NCI-H2171 (cell line): ENCODE measurements at regions not wholly inside any gene's neighbourhood (a gene's known extent, or its start where the extent isn't known, plus 50 kb on each side); places are given as distances from the start of the nearest gene placed in this dataset.

Source experiments
- DNase-seq: peaks from one replicate; lab custom pipeline; 2025; lab: John Stamatoyannopoulos, UW

DNA sequence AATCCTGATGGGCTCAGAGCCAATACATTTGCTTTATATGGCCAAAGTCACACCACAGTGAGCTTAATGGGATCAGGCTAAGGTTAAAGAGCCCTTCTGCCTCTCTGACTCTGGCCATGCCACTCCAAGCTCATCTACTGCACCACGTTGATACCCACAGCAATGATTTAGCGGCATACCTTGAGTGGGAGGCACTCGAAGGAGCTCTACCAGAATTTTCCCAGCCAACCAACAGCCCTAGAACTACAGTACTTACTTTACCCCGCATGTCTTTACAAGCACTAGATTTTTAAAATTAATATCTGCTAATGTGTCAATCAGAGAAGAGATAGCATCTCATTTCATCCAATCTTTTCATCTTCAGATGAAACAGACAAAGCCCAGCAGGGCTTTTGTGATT, 300.5 kb downstream of the GRIN2B start:
- DNase-seq, result no peak

DNA sequence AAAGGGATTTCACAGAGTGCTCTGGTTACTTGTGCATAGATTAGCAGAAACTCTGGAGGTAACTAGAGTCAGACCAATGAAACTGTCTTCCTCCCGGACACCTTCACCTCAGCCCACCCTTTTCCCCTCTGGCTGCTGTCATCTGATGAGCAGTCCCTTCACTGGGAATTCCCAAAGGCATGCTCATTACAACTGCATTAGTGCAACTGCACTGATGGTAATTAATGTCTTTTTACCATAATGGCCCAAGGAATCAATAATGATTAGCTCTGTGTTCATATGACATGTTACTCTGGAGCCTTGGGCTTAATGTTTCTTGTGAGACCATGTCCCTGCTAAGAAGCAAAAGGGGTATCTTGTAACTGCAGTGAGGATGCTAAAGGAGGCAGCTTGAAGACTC, 304.5 kb downstream of the GRIN2B start:
- DNase-seq, result no peak

DNA sequence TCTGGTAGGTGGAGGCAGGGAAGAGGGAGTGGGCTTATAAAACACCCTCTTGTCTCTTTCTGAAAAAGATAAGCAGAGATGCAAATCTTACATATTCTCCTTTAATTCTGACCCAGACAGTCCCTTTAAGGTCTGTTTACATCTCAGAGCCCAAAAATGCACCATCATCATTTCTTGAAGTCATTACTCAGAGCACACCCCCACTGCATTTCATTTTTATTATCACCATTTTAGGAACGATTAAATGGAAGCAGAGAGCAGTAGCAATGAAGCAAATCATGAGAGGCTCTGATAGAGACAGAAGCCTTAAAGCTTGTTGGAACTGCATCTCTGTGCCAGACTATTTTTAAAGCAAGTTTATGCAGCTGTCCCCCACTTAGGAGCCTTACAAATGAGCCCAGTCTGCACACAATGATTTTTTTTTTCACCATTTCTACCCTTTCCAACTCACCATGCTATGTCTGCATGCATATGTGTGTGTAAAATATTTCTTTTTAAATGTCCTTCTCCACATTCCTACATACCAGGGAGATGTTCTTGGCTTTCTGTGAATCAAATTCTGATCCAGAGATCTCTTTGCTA, 311.0 kb downstream of the GRIN2B start:
- no peak for DNase-seq

DNA sequence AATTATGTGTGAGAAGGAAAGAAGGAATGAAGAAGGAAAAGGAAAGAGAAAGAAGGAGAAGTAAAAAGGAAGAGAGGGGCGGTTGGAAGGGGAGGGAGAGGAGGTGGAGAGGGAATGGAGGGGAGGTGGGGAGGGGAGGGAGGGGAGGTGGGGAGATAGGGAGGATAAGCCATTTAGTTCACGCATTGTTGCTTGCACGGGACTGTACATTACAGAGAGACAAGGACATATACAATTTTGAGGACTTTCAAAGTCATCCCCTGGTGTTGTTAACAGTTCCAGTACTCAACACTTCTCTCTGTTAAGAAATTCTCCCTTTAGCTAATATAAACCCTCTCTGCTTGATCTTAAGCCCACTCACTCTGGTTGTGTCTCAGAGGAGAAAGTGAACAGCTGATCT, 312.5 kb downstream of the GRIN2B start:
- DNase-seq, result no peak

DNA sequence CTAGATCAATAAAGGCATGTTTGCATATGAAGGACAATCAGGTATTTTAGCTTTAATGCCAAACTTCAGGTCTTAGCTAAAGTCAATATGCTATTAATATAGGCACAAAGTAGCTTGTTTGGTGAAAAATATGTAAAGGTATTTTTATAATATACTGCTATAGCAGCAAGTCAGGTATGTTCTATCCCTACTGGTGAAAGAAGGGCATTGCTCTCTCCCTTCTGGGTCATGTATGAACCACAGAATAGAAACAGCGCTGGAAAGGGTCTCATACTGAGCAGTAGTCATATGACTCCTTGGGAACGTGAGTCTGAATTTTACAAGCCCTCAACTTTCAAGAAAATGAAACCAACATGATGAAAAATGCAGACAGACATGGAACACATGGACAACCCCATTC, 314.6 kb downstream of the GRIN2B start:
- no peak for DNase-seq

DNA sequence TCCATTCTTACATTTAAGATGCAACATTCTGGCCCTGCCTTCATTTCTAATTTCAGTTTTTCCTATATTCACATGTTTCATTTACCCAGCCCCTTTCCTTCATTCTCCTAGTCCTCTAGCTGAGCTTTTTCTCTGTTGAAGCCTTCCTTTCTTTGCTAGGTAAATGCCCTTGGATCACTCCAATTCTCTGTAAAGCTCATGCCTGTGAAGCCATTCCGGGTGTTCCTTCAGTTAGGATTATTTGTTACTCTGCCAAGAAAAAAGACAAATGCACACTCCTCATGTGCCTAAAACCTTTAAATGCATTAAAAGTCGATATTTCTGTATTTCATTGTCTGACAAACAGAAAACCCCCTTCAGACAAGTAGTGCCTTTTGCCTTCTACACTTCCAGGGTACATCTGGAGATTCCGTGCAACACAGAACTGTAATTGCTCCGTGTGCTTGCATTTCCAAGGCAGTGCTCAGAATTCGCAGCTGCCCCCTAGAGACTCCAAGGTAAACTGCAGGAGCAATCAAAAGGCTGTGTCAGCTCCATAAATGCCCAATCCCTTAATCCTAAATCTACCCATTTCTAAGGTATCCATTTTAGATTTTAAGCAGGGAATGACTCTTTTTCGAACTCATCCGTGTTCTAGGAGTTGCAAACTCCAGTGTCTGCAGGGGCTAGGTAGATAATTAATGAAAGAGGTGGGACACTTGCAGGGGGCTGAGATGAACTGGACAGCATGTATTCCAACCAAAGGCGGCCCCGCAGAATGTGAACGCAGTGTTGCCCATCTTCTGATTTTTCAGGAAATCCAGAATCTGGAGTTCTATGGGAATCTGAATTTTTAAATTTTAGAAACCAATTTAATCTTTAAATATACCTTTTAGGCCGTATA, 320.2 kb downstream of the GRIN2B start:
- DNase-seq, result no peak

DNA sequence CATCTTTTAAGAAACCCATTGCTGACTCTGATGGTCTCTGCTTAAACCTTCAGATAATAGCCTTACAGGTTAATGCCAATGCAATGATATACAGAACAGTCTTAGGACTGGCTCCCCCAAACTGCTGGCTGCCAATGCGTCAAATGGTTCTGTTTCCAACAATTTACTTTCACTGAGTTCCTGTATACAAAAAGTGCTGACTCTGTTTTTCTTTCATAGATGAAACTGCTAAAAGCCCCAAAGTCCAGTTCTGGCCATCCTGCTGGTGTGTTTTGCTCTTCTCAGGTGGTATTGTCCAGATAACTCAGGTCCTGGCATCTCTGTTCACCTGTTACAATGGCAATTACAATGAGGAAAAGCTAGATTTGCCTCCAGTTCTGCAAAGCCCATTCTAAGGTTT, 326.9 kb downstream of the GRIN2B start:
- DNase-seq, result no peak

DNA sequence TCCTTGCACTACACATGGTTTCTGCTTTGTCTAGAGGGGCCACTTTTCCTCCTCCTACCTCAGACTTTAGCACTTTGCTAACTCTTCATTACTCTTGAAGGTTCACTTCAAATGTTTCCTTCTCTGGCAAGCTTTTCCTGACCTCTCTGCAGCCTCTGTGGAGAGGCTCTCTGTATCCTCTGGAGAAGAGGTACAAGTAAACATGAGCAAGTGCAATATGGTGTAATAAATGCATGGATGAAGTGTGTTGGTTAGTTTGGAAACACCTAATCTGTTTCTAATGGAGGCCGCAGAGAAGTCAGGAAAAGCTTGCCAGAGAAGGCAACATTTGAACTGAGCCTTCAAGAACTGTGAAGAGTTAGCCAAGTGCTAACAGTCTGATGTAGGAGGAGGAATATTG, 329.3 kb downstream of the GRIN2B start:
- DNase-seq, result no peak

DNA sequence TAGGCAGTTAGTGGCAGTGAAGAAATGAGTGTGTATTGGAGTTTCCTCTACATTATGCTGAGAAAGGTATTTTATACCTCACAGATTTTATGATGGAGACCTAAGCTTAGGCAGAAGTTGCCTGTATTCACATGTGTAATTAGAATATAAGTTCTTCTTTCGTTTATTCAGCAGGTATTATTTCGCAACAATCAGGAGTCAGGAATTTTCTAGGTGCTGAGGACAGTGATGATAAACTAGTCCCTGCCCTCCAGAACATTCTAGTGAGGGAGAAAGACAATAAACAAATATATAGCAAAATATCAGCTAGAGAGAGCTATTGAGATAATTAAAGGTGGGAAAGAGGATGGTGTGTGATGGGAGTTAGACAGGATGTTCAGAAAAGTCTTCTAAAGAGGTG, 345.7 kb downstream of the GRIN2B start:
- no peak for DNase-seq

DNA sequence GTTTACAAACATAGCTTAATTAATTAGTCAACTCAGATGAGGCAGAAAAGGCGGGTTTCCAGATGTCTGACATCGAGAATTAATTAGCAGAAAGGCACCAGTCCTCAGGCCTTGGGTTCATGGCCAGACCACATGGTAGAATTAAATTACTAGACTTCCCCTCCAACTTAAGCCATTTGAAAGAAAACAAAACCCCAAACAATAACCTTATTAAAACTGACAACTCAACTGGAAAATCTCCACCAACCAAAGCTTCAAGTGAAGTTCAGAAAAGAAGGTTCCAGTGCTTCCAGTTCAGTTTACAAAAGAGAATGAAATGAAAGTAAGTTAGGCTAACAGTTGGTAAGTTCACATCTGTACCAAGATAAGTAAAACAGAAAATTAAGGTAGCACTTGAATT, 349.5 kb downstream of the GRIN2B start:
- no peak for DNase-seq

DNA sequence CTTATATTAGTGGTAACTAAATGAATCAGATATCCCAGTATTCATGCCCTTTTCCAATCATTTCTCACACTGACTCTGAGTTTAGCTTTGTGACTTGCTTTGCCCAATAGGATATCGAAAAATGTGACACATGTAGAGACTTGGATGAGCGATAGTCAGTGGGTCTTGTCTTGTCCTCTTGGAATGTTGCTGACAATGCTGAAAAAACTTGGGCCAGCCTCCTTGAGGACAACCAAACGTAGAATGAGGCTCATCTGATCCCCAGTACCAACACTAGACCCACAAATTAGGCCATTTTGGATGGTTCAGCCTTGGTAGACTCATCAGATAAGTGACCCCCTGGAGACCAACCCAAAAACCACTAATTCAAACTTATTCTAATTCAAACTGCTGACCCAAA, 351.0 kb downstream of the GRIN2B start:
- no peak for DNase-seq

DNA sequence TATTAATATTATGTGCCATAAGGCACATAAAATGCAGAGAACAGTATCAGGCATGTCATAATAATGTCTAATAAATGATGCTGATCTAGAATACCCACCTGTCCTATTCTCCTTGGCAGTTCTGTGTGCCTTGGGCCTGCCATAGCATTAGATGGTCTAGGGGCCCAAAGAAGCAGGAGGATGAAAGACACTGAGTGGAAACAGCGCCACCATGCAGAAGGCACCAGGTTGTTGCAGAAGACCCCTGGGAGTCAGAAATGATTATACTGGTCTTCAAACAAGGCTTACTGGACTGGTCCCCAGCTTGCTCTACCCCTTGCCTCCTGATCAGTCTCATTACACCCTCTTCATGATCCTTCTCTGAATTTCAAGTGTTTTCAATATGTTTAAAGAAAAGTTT, 353.3 kb downstream of the GRIN2B start:
- no peak for DNase-seq

DNA sequence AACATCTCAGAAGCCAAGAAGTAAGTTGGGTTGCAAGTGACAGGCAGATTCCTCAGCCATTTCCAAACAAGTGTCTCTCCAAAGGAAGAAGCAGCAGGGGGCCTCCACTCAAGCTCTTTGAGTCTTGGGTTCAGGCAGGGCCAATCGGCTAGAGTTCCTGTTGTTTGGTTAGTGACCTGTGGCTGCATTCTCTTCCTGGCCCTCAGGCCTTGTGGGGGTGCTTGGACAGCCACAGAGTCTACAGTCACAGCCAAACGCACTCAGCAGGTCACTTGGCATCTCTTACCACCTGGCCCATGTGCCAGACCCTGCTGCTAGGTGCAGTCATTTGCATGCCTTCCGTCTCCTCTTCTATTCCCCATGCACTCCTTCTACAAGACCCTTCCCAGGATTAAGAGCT, 353.9 kb downstream of the GRIN2B start:
- no peak for DNase-seq

DNA sequence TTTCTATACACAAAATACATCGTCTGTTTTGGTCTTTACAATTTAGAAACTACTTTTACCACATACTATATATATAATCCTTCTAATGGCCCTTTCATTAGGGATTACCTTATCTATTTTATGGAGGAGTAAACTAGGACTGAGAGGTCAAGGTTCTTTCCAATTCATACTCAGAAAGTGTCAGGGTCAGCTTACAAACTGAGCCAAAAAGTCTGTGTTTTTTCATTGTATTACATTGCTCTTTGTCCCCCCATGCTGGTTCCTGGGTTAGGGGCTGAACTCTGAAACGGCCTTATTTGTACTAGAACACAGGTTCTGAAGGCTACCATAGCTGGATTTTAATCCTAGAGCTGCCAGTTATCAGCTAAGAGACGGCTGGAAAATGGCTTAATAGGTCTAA, 368.1 kb downstream of the GRIN2B start:
- no peak for DNase-seq

DNA sequence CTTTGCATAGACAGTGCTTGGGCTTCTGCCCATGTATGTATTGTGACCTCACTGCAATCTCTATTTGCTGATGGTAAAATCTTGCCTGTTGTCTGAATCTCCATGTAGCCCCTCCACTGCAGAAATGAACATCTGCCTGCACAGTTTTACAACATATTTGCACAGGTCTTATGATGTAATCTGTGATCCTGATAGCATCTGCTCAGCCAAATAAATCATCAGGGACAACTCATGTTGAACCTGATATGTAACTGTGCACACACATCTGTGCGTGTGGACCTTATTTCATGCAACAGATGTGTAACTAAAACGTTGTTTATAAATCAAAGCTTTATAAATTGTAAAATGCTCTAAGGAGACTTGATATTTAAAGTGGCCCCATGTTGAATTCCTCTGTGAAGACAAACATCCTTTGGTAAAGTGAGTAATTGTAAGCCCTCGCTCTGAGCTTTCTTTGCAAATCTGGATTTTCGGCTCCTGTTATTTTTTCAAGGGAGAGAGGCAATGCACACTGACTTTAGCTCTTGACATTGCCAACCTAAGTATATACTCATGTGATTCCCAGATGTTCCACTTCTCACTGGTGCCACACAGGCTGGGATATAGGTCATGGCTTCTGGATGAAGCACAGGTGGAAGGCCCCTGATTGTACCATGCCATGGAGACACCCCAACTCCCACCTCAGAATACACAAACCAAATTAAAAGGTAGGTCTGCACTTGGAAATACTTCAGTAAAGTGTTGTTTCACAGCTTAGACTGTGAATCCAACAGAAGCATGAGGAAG, 371.3 kb downstream of the GRIN2B start:
- DNase-seq, result no peak

DNA sequence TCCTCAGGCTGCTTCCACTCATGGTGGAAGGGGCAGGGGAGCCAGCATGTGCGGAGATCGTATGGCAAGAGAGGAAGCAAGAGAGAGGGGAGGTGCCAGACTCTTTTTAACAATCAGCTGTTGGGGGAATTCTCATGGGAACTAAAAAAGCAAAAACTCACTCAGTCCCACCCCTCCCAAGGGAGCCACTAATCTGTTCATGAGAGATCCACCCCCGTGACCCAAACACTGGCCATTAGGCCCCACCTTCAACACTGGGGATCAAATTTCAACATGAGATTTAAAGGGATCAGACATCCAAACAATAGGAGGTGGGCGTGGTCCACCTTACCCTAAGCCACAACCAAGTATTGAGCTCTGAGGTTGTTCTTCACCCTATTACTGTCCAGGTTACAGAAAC, 375.1 kb downstream of the GRIN2B start:
- no peak for DNase-seq

DNA sequence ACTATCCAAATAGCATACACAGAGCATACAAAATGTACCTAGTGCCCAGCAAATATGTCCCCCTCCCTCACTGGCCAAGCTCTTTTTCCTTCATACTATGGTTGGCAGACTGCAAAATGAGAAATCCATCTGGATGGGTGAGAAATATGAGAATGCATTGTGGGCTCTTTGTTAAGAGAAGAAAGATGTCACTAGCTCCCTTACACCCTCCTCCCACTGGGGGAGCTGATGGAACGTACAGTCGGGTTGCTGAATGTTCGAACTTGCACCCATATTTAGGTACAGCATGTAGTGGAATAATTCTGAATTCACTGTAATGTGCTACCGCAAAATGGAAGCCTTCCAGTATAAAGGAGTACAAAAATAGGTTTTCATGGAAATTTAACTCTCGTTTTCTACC, 377.4 kb downstream of the GRIN2B start:
- no peak for DNase-seq

DNA sequence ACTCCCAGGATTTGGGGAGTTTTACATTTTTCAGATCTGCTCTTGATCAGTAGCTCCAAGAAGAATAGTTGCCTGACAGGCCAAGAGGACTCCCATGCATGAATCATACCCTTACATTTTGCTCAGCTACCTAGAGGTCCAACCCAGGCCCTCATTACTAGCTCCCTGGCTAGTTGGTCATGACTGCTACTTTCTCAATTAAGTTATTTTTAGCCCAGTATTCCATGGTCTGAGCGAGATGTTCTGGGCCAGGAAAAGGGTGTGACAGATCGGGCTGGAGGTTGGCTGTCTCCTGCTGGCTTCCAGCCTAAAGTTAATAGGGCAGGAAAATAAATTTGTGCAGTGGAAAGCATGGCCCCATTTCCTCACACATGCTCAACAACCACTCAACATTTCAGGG, 379.2 kb downstream of the GRIN2B start:
- DNase-seq, result no peak

DNA sequence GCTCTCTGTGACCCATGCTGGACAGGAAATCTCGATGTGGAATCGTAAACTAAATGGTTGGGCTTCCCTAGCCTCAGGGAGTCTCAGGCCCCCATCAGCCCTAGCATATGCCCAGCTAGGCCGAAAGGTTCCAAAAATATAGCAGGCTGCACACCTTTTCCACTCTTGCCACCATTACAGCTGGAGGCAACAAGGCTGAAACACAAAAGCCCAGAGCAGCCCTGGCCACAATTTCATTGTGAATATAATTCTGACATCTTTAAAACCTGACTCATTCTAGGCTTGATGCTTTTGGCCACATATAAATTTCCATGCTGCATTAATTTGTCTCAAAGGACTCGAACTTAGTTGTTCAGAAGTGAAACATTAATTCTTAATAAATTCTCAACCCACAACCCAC, 382.2 kb downstream of the GRIN2B start:
- DNase-seq, result no peak

DNA sequence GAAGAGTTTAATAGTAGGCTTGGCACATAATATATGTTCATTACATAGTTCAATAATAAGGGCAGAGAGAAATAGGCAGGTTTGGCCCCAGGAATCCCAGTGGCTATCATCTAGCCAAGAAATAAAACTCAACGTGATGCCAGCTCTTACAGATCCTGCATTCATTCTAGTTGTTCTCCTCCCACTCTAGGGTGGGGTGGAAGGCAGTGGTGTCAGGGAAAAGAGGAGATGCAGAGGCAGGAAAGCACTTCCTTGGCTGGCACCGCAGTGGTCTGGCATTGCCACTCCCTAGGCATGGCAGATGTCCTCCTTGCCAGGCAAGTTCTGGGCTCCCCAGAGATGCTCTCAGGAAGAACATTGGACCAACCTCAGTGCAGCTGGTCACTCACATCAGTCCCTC, 383.6 kb downstream of the GRIN2B start:
- DNase-seq, result no peak

DNA sequence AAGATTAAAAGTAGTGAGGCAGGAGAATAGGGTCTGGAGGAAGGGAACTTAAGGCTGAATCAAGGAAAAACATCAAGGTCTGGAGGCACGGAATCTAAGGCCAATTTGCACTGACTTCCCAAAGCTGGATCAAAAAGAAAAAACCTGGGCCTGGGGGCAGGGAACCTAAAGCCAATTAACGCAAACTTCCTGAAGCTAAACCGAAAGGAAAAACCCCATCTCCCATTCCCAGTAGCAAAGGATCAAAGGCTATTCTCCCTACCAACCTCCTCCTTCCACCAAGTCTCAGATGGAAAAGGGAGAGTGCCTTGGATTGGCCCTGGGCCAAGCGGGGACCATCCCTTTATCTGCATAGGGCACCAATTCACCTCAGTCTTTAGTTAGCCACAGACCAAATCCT, 384.2 kb downstream of the GRIN2B start:
- no peak for DNase-seq

DNA sequence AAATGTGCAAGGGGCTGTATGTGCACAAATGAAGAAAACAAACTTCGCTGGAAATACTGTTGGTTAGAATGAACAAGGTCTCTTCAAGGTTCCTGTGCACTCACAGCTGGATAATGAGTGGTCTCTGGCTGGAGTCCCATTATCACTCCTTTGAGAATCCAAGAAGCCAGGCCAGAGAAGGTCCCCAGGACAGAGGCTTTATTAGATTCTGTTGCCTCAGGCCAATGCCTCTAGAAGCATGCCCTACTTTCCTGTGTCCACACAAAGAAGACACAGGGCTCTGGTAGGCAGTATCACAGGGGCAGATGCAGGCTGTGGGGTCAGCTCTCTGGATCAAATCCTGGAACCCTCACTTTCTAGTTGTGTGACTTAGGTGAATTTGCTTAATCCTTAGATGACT, 384.7 kb downstream of the GRIN2B start:
- DNase-seq, result no peak
